ENCODE measurements at regions not wholly inside any gene's neighbourhood (a gene's known extent, or its start where the extent isn't known, plus 50 kb on each side); places are given as distances from the start of the nearest gene placed in this dataset.

DNA sequence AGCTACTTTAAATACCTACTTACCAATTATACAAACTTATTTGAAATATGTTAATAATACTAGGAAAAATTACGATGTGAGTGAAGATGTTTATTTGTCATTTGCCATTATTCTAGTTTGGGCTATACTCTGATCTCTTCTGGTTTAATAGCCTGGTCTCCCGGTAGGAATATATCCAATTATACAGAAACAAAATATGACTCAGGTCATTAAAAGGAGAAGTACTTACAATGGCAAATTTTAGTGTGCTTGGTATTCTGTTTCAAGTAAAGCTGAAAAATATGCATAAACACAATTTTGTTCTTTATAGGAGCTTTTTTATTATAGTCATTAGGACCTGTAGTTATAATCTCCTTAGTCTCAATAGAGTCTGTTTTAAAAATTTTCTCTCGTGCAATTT lies 176.8 kb downstream of the SLCO4C1 start:
- TF ChIP-seq ZNF274 (IDR thresholded peaks at IDR 0.05; ENCODE audit: low read depth, low read length) (no peak), SUZ12 (IDR thresholded peaks at IDR 0.05; ENCODE audit: extremely low read depth, insufficient read depth, insufficient read length) (no peak), YY1 (IDR thresholded peaks at IDR 0.05; ENCODE audit: insufficient read depth, insufficient read length) (no peak)
